BE2C (cell line): ENCODE measurements at regions not wholly inside any gene's neighbourhood (a gene's known extent, or its start where the extent isn't known, plus 50 kb on each side); places are given as distances from the start of the nearest gene placed in this dataset.
"Not testable (repeated sequence)": the region's sequence is repeated elsewhere in the genome, so short reads cannot be mapped to it uniquely, and the experiment has no call there.

ENCODE experiments used
- DNase-seq: peaks from one replicate; pipeline ENCODE4 v3.0.0-alpha.2; 2020
- H3K27me3 ChIP-seq: fragments of 250-450 bp; sonication (Bioruptor Pico); 2 replicates; pipeline ENCODE4 v1.5.1; 2020; ENCODE audit warnings: mild to moderate bottlenecking
- H3K36me3 ChIP-seq: fragments of 250-450 bp; sonication (Bioruptor Pico); 2 replicates; pipeline ENCODE4 v1.5.1; 2020; ENCODE audit warnings: mild to moderate bottlenecking
- H3K4me1 ChIP-seq: fragments of 250-450 bp; sonication (Bioruptor Pico); 2 replicates; pipeline ENCODE4 v1.5.1; 2020
- H3K4me3 ChIP-seq: 2 replicates; pipeline ENCODE4 v1.5.1; 2011; ENCODE audit warnings: low read depth, low read length
- H3K9me3 ChIP-seq: fragments of 250-450 bp; sonication (Bioruptor Pico); 2 replicates; pipeline ENCODE4 v1.5.1; 2020
- CTCF ChIP-seq: IDR thresholded peaks from 2 replicates; pipeline ENCODE4 v1.5.1; 2012; ENCODE audit warnings: mild to moderate bottlenecking, low read depth, low read length

GRCh38 chr6:119952696-119953095 is 603.1 kb upstream of the MAN1A1 start:
- Histone ChIP-seq H3K36me3 (no peaks in the 10 kb centered on the region), H3K9me3 (no peaks in the 10 kb centered on the region), H3K4me1 (no peaks in the 10 kb centered on the region), H3K4me3 (no peak overlapping the region), H3K27me3 (no peaks in the 10 kb centered on the region)
- DNase-seq = no peak
- TF ChIP-seq CTCF = no peak

GRCh38 chr6:119950681-119951080 is 601.1 kb upstream of the MAN1A1 start:
- no peaks in the 10 kb centered on the region for H3K27me3 ChIP-seq
- DNase-seq = no peak
- H3K4me3 ChIP-seq = no peak overlapping the region
- no peaks in the 10 kb centered on the region for H3K4me1 ChIP-seq
- H3K36me3 ChIP-seq = no peaks in the 10 kb centered on the region
- H3K9me3 ChIP-seq = no peaks in the 10 kb centered on the region
- TF ChIP-seq CTCF = no peak

GRCh38 chr6:119942078-119942752 is 592.7 kb upstream of the MAN1A1 start:
- Histone ChIP-seq H3K36me3 (no peaks in the 10 kb centered on the region), H3K4me1 (no peaks in the 10 kb centered on the region), H3K4me3 (no peak overlapping the region), H3K9me3 (no peaks in the 10 kb centered on the region; the same call in 1 of the 2 replicates), H3K27me3 (no peaks in the 10 kb centered on the region)
- no peak for DNase-seq
- no peak for TF ChIP-seq CTCF

- no peak for TF ChIP-seq CTCF
- DNase-seq = no peak
- H3K36me3 ChIP-seq = no peaks in the 10 kb centered on the region
Observed at GRCh38 chr6:119938752-119939151, 589.2 kb upstream of the MAN1A1 start.

GRCh38 chr6:119934816-119935215 is 585.3 kb upstream of the MAN1A1 start:
- no peaks in the 10 kb centered on the region for H3K36me3 ChIP-seq
- DNase-seq = no peak
- TF ChIP-seq CTCF = no peak
- no peak overlapping the region for H3K4me3 ChIP-seq
- H3K4me1 ChIP-seq = no peaks in the 10 kb centered on the region; the same call in 1 of the 2 replicates
- H3K27me3 ChIP-seq = no peaks in the 10 kb centered on the region
- no peaks in the 10 kb centered on the region for H3K9me3 ChIP-seq

More at GRCh38 chr6:119938752-119939151, 589.2 kb upstream of the MAN1A1 start:
- Histone ChIP-seq H3K27me3 (no peaks in the 10 kb centered on the region), H3K9me3 (no peaks in the 10 kb centered on the region; the same call in 1 of the 2 replicates), H3K4me1 (no peaks in the 10 kb centered on the region; the same call in 1 of the 2 replicates), H3K4me3 (no peak overlapping the region)

GRCh38 chr6:119929121-119929520 is 579.6 kb upstream of the MAN1A1 start:
- Histone ChIP-seq H3K4me1 (no peaks in the 10 kb centered on the region), H3K9me3 (no peaks in the 10 kb centered on the region; the same call in 1 of the 2 replicates), H3K4me3 (no peak overlapping the region), H3K27me3 (no peaks in the 10 kb centered on the region), H3K36me3 (no peaks in the 10 kb centered on the region)
- no peak for DNase-seq
- TF ChIP-seq CTCF = no peak

- DNase-seq, H3K27me3 ChIP-seq, H3K4me3 ChIP-seq, H3K9me3 ChIP-seq, H3K36me3 ChIP-seq, H3K4me1 ChIP-seq: not testable (repeated sequence)
Observed at GRCh38 chr6:119924888-119925287, 575.3 kb upstream of the MAN1A1 start.
